Pancreas (tissue), 10 donors: ENCODE measurements at regions not wholly inside any gene's neighbourhood (a gene's known extent, or its start where the extent isn't known, plus 50 kb on each side); places are given as distances from the start of the nearest gene placed in this dataset.

Experiments used
- ATAC-seq, 4 donors: fragments of 200-7000 bp; cut with Tn5 transposase; one replicate each; pipeline versions ENCODE4 v1.8.0 to v1.9.1; 2020; ENCODE audit warnings: mild to moderate bottlenecking in 4 of 4, moderate library complexity in 4 of 4
- DNase-seq, 6 donors: peaks; one replicate each; pipeline ENCODE4 v3.0.0-alpha.2; 2020
- FAIRE-seq: peaks from 2 replicates; lab custom pipeline; 2012; peaks lifted over from hg19 to GRCh38; lab: Jason Lieb, UNC
- H3K27ac ChIP-seq, 4 donors: fragments of 200-600 bp; sonication (generic); 1 replicate in 3 of 4; 2 replicates in 1 of 4; pipeline versions ENCODE4 v1.5.0 to v1.8.0; 2020
- H3K27me3 ChIP-seq, 4 donors: fragments of 200-600 bp; one replicate each; pipeline ENCODE4 v1.8.0; 2021
- H3K36me3 ChIP-seq, 3 donors: fragments of 200-600 bp; sonication (generic) in 1 of 3; one replicate each; pipeline versions ENCODE4 v1.5.0 to v1.8.0; 2020 to 2021
- H3K4me1 ChIP-seq, 3 donors: fragments of 200-600 bp; one replicate each; pipeline ENCODE4 v1.8.0; 2021
- H3K4me3 ChIP-seq, 4 donors: fragments of 200-600 bp; sonication (generic) in 2 of 4; one replicate each; pipeline versions ENCODE4 v1.5.0 to v1.8.0; 2020 to 2021
- H3K9me3 ChIP-seq, 4 donors: fragments of 200-600 bp; one replicate each; pipeline ENCODE4 v1.8.0; 2021
- CTCF ChIP-seq, 4 donors: fragments of 200-600 bp; sonication (generic) in 3 of 4; IDR thresholded peaks; one replicate each; pipeline versions ENCODE4 v1.5.0 to v1.8.0; 2021; ENCODE audit warnings: antibody characterized with exemption in 4 of 4
- WGBS, 2 donors: extraction: QIAGEN DNeasy Blood & Tissue Kit; methylation state at CpG; one replicate each; pipeline ENCODE4 v1.1.7; 2013; 5-methylcytosine and 5-hydroxymethylcytosine counted together
- intact Hi-C, 3 donors: fragments of 100-400 bp; cut with DNase I; formaldehyde crosslinking; loops; one replicate each; pipeline versions ENCODE4 v1.11.1 to v1.14.2; 2022
- donor health status: healthy with polysubstance abuse.
- donor health status: DM: no; HTN: no; CAD: no; lungs with moderate emphysema.
- donor health status: DM: no; HTN: no; CAD: no.
- donor health status: control.
- donor health status: control.
- donor health status: Bipolar disorder and iron deficiency.
- donor health status: DM: yes; HTN: yes; CAD: no.
- donor health status: DM: no; HTN: no; CAD: no.
- donor health status: DM: no; HTN: no; CAD: no.
- donor health status: DM: yes; HTN: yes; CAD: no.

GRCh38 chr12:126534495-126534894 lies 1469.3 kb downstream of the AACS start:
- 69 to 74% methylated on average over 2 of the region's 2 CpGs for WGBS, 2 donors
- DNase-seq: no peak
- FAIRE-seq: no peak
- Histone ChIP-seq H3K27ac (no peak overlapping the region), H3K4me3 (no peak overlapping the region), H3K9me3 (no peaks in the 10 kb centered on the region), H3K4me1 (no peaks in the 10 kb centered on the region), H3K36me3 (no peaks in the 10 kb centered on the region), H3K27me3 (no peaks in the 10 kb centered on the region)
- ATAC-seq: no peak
- intact Hi-C loops: no loop called here
- no peak for TF ChIP-seq CTCF (IDR thresholded peaks at IDR 0.05)

GRCh38 chr12:126534942-126535341 lies 1469.7 kb downstream of the AACS start:
- Histone ChIP-seq H3K4me1 (no peaks in the 10 kb centered on the region), H3K27me3 (no peaks in the 10 kb centered on the region), H3K36me3 (no peaks in the 10 kb centered on the region), H3K4me3 (no peak overlapping the region), H3K9me3 (no peaks in the 10 kb centered on the region), H3K27ac (no peak overlapping the region)
- ATAC-seq (no peak), FAIRE-seq (no peak), DNase-seq (no peak)
- no peak for TF ChIP-seq CTCF (IDR thresholded peaks at IDR 0.05)
- intact Hi-C loops: no loop called here
- 83 to 89% methylated on average over 1 of the region's 1 CpG for WGBS, 2 donors

- 41 to 44% methylated on average over 4 of the region's 4 CpGs for WGBS, 2 donors
- intact Hi-C loops: no loop called here
- DNase-seq (no peak), FAIRE-seq (no peak), ATAC-seq (no peak)
- no peaks in the 10 kb centered on the region for H3K27me3 ChIP-seq
- no peak overlapping the region for H3K27ac ChIP-seq
- no peak for TF ChIP-seq CTCF (IDR thresholded peaks at IDR 0.05)
- no peaks in the 10 kb centered on the region for H3K9me3 ChIP-seq
- no peaks in the 10 kb centered on the region for H3K36me3 ChIP-seq
- no peaks in the 10 kb centered on the region for H3K4me1 ChIP-seq
- H3K4me3 ChIP-seq: no peak overlapping the region
These were observed 1470.7 kb downstream of the AACS start for GRCh38 chr12:126535971-126536370.

GRCh38 chr12:126537961-126538530 lies 1472.8 kb downstream of the AACS start:
- intact Hi-C loops: no loop called here
- FAIRE-seq (no peak), ATAC-seq (no peak), DNase-seq (no peak)
- Histone ChIP-seq H3K36me3 (no peaks in the 10 kb centered on the region), H3K9me3 (no peaks in the 10 kb centered on the region), H3K4me1 (no peaks in the 10 kb centered on the region), H3K4me3 (no peak overlapping the region), H3K27me3 (no peaks in the 10 kb centered on the region), H3K27ac (no peak overlapping the region)
- TF ChIP-seq CTCF (IDR thresholded peaks at IDR 0.05): no peak
- 77 to 84% methylated on average over 3 of the region's 3 CpGs for WGBS, 2 donors

- no peak for TF ChIP-seq CTCF (IDR thresholded peaks at IDR 0.05)
- no peak overlapping the region for H3K4me3 ChIP-seq
- H3K27me3 ChIP-seq: no peaks in the 10 kb centered on the region
- ATAC-seq (no peak), DNase-seq (no peak), FAIRE-seq (no peak)
- no peak overlapping the region for H3K27ac ChIP-seq
- H3K36me3 ChIP-seq: no peaks in the 10 kb centered on the region
- no peaks in the 10 kb centered on the region for H3K4me1 ChIP-seq
- intact Hi-C loops: no loop called here
- H3K9me3 ChIP-seq: no peaks in the 10 kb centered on the region
- 83 to 90% methylated on average over 2 of the region's 2 CpGs for WGBS, 2 donors
These were observed 1473.7 kb downstream of the AACS start for GRCh38 chr12:126538888-126539287.
